ENCODE measurements at regions not wholly inside any gene's neighbourhood (a gene's known extent, or its start where the extent isn't known, plus 50 kb on each side); places are given as distances from the start of the nearest gene placed in this dataset.

- TF ChIP-seq CTCF (IDR thresholded peaks at IDR 0.05) (no peak), POLR2A (IDR thresholded peaks at IDR 0.05) (no peak)
These were observed 213.1 kb upstream of the POU5F2 start for GRCh38 chr5:93954421-93955069.

All from uterus (tissue), 2 donors.